22Rv1 (cell line): ENCODE measurements at regions not wholly inside any gene's neighbourhood (a gene's known extent, or its start where the extent isn't known, plus 50 kb on each side); places are given as distances from the start of the nearest gene placed in this dataset.

Experiments used
- CTCF ChIP-seq: fragments of 450-650 bp; IDR thresholded peaks from 2 replicates; pipeline ENCODE4 v1.5.1; 2017; ENCODE audit warnings: mild to moderate bottlenecking
- ZFX ChIP-seq: fragments of 450-650 bp; IDR thresholded peaks from 2 replicates; pipeline ENCODE4 v1.6.1; 2017; ENCODE audit warnings: antibody characterized with exemption, borderline replicate concordance

GRCh38 chr4:155542415-155542814 lies 124.2 kb upstream of the GUCY1A1 start:
- TF ChIP-seq CTCF (no peak), ZFX (no peak)
